Breast epithelium (tissue), 4 donors: ENCODE measurements at regions not wholly inside any gene's neighbourhood (a gene's known extent, or its start where the extent isn't known, plus 50 kb on each side); places are given as distances from the start of the nearest gene placed in this dataset.

Experiments used
- DNase-seq, 2 donors: peaks; one replicate each; pipeline ENCODE4 v3.0.0-alpha.2; 2019; ENCODE audit warnings: low spot score in 2 of 2
- H3K27ac ChIP-seq, 2 donors: fragments of 200-600 bp; sonication (generic) in 1 of 2; one replicate each; pipeline ENCODE4 v1.5.1; 2016 to 2019; ENCODE audit warnings: mild to moderate bottlenecking in 1 of 2
- H3K27me3 ChIP-seq, 2 donors: fragments of 200-600 bp; sonication (generic) in 1 of 2; one replicate each; pipeline versions ENCODE4 v1.5.1 to v1.6.0; 2017 to 2019; ENCODE audit warnings: control low read depth in 1 of 2, mild to moderate bottlenecking in 1 of 2
- H3K36me3 ChIP-seq: fragments of 200-600 bp; one replicate; pipeline ENCODE4 v1.5.1; 2019
- H3K4me1 ChIP-seq, 2 donors: fragments of 200-600 bp; sonication (generic); one replicate each; pipeline ENCODE4 v1.5.1; 2016 to 2019; ENCODE audit warnings: control low read depth in 1 of 2
- H3K4me3 ChIP-seq, 3 donors: fragments of 200-600 bp; sonication (generic); 1 replicate in 2 of 3; 2 replicates in 1 of 3; pipeline ENCODE4 v1.5.1; 2016 to 2019; ENCODE audit warnings: mild to moderate bottlenecking in 3 of 3, moderate library complexity in 2 of 3
- H3K9me3 ChIP-seq, 2 donors: fragments of 200-600 bp; sonication (generic) in 1 of 2; one replicate each; pipeline ENCODE4 v1.5.1; 2016 to 2019; ENCODE audit warnings: control low read depth in 1 of 2
- POLR2A ChIP-seq: fragments of 450-650 bp; IDR thresholded peaks from one replicate; pipeline ENCODE4 v1.6.1; 2016; ENCODE audit warnings: antibody characterized with exemption, mild to moderate bottlenecking, moderate library complexity
- POLR2AphosphoS5 ChIP-seq, 3 donors: sonication (generic); formaldehyde crosslinking; IDR thresholded peaks; one replicate each; pipeline ENCODE4 v1.6.1; 2017; ENCODE audit warnings: antibody characterized with exemption in 3 of 3
- intact Hi-C: fragments of 100-400 bp; cut with DNase I; formaldehyde crosslinking; loops from one replicate; pipeline ENCODE4 v1.15.1; 2023; ENCODE audit warnings: low total_unique reads
- TF ChIP-seq, protein P1 (sequence below), 3 donors: fragments of 450-650 bp; IDR thresholded peaks; one replicate each; pipeline ENCODE4 v1.5.1; 2016 to 2017; ENCODE audit warnings: antibody characterized with exemption in 3 of 3, mild to moderate bottlenecking in 3 of 3, moderate library complexity in 3 of 3

DNA sequence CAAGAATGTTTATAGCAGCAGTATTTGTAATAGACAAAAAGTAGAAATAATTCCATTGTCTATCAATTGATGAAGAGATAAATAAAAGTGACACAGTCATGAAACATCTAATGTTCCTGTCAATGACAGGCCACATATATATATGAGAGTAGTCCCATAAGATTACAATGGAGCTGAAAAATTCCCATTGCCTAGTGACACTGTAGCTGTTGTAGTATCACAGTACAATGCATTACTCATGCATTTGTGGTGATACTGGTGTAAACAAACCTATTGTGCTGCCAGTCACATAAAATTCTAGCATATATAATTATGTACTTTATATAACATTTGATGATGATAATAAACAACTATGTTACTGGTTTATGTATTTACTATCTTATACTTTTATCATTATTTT, 141.9 kb upstream of the LYPLAL1 start:
- intact Hi-C loops = no loop called here
- TF ChIP-seq, protein P1, sequence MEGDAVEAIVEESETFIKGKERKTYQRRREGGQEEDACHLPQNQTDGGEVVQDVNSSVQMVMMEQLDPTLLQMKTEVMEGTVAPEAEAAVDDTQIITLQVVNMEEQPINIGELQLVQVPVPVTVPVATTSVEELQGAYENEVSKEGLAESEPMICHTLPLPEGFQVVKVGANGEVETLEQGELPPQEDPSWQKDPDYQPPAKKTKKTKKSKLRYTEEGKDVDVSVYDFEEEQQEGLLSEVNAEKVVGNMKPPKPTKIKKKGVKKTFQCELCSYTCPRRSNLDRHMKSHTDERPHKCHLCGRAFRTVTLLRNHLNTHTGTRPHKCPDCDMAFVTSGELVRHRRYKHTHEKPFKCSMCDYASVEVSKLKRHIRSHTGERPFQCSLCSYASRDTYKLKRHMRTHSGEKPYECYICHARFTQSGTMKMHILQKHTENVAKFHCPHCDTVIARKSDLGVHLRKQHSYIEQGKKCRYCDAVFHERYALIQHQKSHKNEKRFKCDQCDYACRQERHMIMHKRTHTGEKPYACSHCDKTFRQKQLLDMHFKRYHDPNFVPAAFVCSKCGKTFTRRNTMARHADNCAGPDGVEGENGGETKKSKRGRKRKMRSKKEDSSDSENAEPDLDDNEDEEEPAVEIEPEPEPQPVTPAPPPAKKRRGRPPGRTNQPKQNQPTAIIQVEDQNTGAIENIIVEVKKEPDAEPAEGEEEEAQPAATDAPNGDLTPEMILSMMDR (IDR thresholded peaks at IDR 0.05) = no peak
- no peak for TF ChIP-seq POLR2AphosphoS5 (IDR thresholded peaks at IDR 0.05)
- no peak for TF ChIP-seq POLR2A
- no peak overlapping the region for H3K4me3 ChIP-seq

DNA sequence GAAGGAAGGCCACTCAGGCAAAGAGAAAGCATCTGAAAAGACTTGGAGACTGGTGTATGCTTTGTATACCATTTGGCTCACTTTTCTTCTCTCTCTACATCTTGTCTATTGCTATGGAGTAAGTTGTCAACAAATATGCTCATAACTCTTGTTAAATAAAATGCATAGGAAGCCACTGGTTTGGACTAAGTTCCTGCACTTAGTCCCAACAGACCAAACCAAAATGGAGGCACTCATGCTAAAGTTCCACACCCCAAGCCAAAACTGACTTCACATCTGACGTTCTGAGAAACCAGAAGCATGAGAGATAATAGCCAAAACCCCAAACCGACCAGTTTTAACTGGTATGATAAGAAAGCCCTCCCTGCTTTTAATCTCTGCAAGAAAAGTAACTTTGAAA, 135.3 kb upstream of the LYPLAL1 start:
- Histone ChIP-seq H3K9me3 (no peaks in the 10 kb centered on the region), H3K27me3 (no peaks in the 10 kb centered on the region), H3K36me3 (no peaks in the 10 kb centered on the region), H3K4me3 (no peak overlapping the region), H3K27ac (no peak overlapping the region), H3K4me1 (no peaks in the 10 kb centered on the region)
- intact Hi-C loops = no loop called here
- no peak for DNase-seq
- TF ChIP-seq POLR2AphosphoS5 (IDR thresholded peaks at IDR 0.05) = no peak
- TF ChIP-seq, protein P1 (IDR thresholded peaks at IDR 0.05) = no peak
- no peak for TF ChIP-seq POLR2A

More for the DNA sequence above, 141.9 kb upstream of the LYPLAL1 start:
- no peaks in the 10 kb centered on the region for H3K4me1 ChIP-seq
- H3K9me3 ChIP-seq = no peaks in the 10 kb centered on the region
- H3K36me3 ChIP-seq = no peaks in the 10 kb centered on the region
- no peaks in the 10 kb centered on the region for H3K27me3 ChIP-seq
- no peak overlapping the region for H3K27ac ChIP-seq
- no peak for DNase-seq

DNA sequence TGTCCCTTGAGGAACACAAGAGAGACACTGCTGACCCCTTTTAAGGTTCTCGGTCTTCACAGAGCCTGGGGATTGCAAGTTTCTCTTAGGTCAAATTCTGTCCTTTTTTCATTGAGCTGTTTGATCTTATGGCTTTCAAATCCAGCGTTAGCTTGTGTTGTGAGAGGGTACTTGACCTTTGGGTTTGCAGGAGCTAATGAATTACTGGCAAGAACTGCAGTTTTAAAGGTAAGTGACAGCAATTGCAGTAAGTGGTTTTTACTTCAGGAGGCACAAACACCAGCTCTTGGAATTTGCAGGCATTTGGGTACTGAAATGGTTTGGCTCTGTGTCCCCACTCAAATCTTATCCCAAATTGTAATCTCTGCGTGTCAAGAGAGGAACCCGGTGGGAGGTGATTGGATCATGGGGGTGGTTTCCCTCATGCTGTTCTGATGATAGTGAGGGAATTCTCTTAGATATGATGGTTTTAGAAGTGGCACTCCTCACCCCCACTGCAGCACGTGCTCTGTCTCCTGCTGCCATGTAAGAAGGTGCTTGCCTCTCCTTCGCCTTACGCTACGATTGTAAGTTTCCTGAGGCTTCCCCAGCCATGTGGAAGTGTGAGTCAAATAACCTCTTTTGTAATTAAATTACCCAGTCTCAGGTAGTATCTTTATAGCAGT, 134.5 kb upstream of the LYPLAL1 start:
- Histone ChIP-seq H3K4me1 (no peaks in the 10 kb centered on the region), H3K4me3 (no peak overlapping the region), H3K9me3 (no peaks in the 10 kb centered on the region), H3K27ac (no peak overlapping the region), H3K27me3 (no peaks in the 10 kb centered on the region), H3K36me3 (no peaks in the 10 kb centered on the region)
- DNase-seq = no peak
- intact Hi-C loops = no loop called here
- no peak for TF ChIP-seq POLR2AphosphoS5 (IDR thresholded peaks at IDR 0.05)
- TF ChIP-seq POLR2A = no peak
- TF ChIP-seq, protein P1 (IDR thresholded peaks at IDR 0.05) = no peak

DNA sequence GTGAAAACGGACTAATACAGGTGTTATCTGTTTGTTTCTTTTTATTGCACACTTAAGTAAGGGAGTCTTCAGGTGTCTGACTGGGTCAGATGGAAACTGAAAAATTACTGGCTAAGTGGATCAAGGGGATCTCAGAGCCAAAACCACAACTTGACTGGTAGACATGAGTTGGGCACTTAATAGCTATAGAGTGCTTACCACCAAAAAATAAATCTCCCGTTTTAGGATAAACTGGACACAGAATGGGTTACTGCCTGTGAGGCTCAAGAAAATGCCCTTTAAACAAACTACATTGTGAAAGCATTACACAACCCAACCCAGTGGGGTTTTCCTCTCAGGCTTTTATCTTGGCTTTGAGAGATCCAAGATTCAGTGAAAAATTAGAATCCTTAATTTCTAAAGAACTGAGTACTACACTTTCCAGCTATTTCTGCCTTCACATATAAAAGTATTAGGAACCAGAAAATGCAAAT, 134.0 kb upstream of the LYPLAL1 start:
- TF ChIP-seq, protein P1 (IDR thresholded peaks at IDR 0.05) = no peak
- TF ChIP-seq POLR2AphosphoS5 (IDR thresholded peaks at IDR 0.05) = no peak
- no peak for TF ChIP-seq POLR2A
- Histone ChIP-seq H3K4me1 (no peaks in the 10 kb centered on the region), H3K27me3 (no peaks in the 10 kb centered on the region), H3K4me3 (no peak overlapping the region), H3K36me3 (no peaks in the 10 kb centered on the region), H3K9me3 (no peaks in the 10 kb centered on the region), H3K27ac (no peak overlapping the region)
- DNase-seq = no peak
- intact Hi-C loops = no loop called here

DNA sequence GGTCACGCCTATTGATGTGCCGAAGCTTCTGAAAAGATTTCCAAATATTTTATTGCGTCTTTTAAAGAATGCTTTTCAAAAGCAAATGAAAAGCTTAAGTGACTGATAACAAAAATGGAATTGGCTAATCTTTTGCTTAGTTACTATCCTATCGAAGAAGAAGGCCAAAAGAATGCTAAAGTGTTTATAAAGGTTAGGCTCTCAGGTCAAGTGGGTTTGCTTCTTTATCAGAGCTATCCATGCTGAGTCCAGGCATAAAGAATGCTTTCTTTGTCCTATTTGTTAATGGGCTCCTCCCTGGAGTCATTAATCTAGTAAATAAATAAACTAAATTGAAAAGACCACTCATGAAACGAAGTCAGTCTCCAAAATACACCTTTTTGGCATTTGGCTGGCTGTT, 133.4 kb upstream of the LYPLAL1 start:
- no peak for TF ChIP-seq POLR2A
- intact Hi-C loops = no loop called here
- no peak overlapping the region for H3K4me3 ChIP-seq
- H3K27me3 ChIP-seq = no peaks in the 10 kb centered on the region
- no peaks in the 10 kb centered on the region for H3K36me3 ChIP-seq
- no peak overlapping the region for H3K27ac ChIP-seq
- DNase-seq = no peak
- no peaks in the 10 kb centered on the region for H3K4me1 ChIP-seq
- H3K9me3 ChIP-seq = no peaks in the 10 kb centered on the region
